Endothelial cell of umbilical vein (primary cell): ENCODE measurements at regions not wholly inside any gene's neighbourhood (a gene's known extent, or its start where the extent isn't known, plus 50 kb on each side); places are given as distances from the start of the nearest gene placed in this dataset.

ENCODE experiments used
- BruUV-seq: library from RNA; stranded (reverse); fragments of 400-500 nt; replicated peaks from 2 replicates; lab custom pipeline; 2021; lab: Mats Ljungman, UMichigan
- CTCF ChIA-PET: fragments of 300-600, 350-600 bp; sonication (Branson Sonifier 250); formaldehyde crosslinking; loops from one replicate; lab custom pipeline; 2021; ENCODE audit warnings: antibody characterized with exemption, inconsistent platforms; lab: Charles Lee
- POLR2A ChIA-PET: fragments of 300-600, 350-600 bp; sonication (Branson Sonifier 250); formaldehyde crosslinking; loops from one replicate; lab custom pipeline; 2021; ENCODE audit warnings: antibody characterized with exemption, inconsistent platforms; lab: Charles Lee
- DNase-seq: peaks from one replicate; pipeline ENCODE4 v3.0.0-alpha.2; 2011; ENCODE audit warnings: low read depth, low spot score
- FAIRE-seq: peaks from 2 replicates; lab custom pipeline; 2011; peaks lifted over from hg19 to GRCh38; lab: Jason Lieb, UNC
- H2AFZ ChIP-seq: 2 replicates; pipeline ENCODE4 v1.6.0; 2012; ENCODE audit warnings: low read depth, low read length, control low read depth, inconsistent platforms
- H3K27ac ChIP-seq: 2 replicates; pipeline ENCODE4 v1.5.1; 2011; ENCODE audit warnings: low read depth, mild to moderate bottlenecking, control low read depth, low read length, moderate library complexity; ENCODE audit not compliant: insufficient read depth
- H3K27me3 ChIP-seq, 2 experiments: 2 replicates each; pipeline versions ENCODE4 v1.6.0 to v1.6.1; 2011; ENCODE audit warnings: low read length in 2 of 2, mixed read lengths in 1 of 2; ENCODE audit not compliant: control insufficient read depth in 2 of 2, insufficient read depth in 2 of 2
- H3K36me3 ChIP-seq, 2 experiments: 2 replicates in 1 of 2; 3 replicates in 1 of 2; pipeline ENCODE4 v1.5.1; 2011; ENCODE audit warnings: low read length in 2 of 2, mild to moderate bottlenecking in 1 of 2, moderate library complexity in 1 of 2; ENCODE audit not compliant: control insufficient read depth in 2 of 2, insufficient read depth in 2 of 2; ENCODE audit errors: extremely low read depth in 1 of 2
- H3K4me1 ChIP-seq: 3 replicates; pipeline ENCODE4 v1.5.1; 2011; ENCODE audit warnings: mild to moderate bottlenecking, low read length; ENCODE audit not compliant: control insufficient read depth, insufficient read depth; ENCODE audit errors: extremely low read depth
- H3K4me2 ChIP-seq: 2 replicates; pipeline ENCODE4 v1.6.1; 2011; ENCODE audit warnings: low read length, control low read depth, mixed read lengths; ENCODE audit not compliant: insufficient read depth
- H3K4me3 ChIP-seq, 3 experiments: fragments of 200-600 bp in 1 of 3; sonication (generic), shearing (Covaris generic) in 1 of 3; replicated peaks in 1 of 3; 2 replicates each; pipeline ENCODE4 v1.5.1; 2011 to 2016; ENCODE audit warnings: control low read depth in 3 of 3, low read length in 3 of 3, mild to moderate bottlenecking in 2 of 3, inconsistent platforms in 1 of 3, low read depth in 1 of 3, moderate library complexity in 1 of 3; ENCODE audit not compliant: insufficient read depth in 1 of 3
- H3K79me2 ChIP-seq: 2 replicates; pipeline ENCODE4 v1.6.0; 2012; ENCODE audit warnings: low read length, inconsistent platforms; ENCODE audit not compliant: control insufficient read depth, insufficient read depth
- H3K9ac ChIP-seq: replicated peaks from 2 replicates; pipeline ENCODE3; 2011; ENCODE audit warnings: low read length, control low read depth; ENCODE audit not compliant: insufficient read depth; ENCODE audit errors: extremely low read depth
- H3K9me1 ChIP-seq: replicated peaks from 3 replicates; pipeline ENCODE4 v1.6.0; 2011; ENCODE audit warnings: mild to moderate bottlenecking, low read length; ENCODE audit not compliant: control insufficient read depth, insufficient read depth; ENCODE audit errors: extremely low read depth
- H3K9me3 ChIP-seq: replicated peaks from 2 replicates; pipeline ENCODE4 v1.5.1; 2012; ENCODE audit warnings: low read length, inconsistent platforms; ENCODE audit not compliant: control insufficient read depth, insufficient read depth
- H4K20me1 ChIP-seq: replicated peaks from 2 replicates; pipeline ENCODE3; 2011; ENCODE audit warnings: mild to moderate bottlenecking, low read length; ENCODE audit not compliant: control insufficient read depth, insufficient read depth; ENCODE audit errors: extremely low read depth
- EZH2 ChIP-seq: IDR thresholded peaks from 2 replicates; pipeline ENCODE4 v1.6.1; 2012; ENCODE audit warnings: borderline replicate concordance, low read depth, mild to moderate bottlenecking, moderate library complexity, low read length, inconsistent platforms; ENCODE audit not compliant: severe bottlenecking
- GATA2 ChIP-seq: IDR thresholded peaks from 2 replicates; pipeline ENCODE4 v1.7.0; 2011; ENCODE audit warnings: low read depth, mild to moderate bottlenecking, moderate library complexity, mixed read lengths, low read length; ENCODE audit not compliant: insufficient read length, insufficient read depth
- JUN ChIP-seq: IDR thresholded peaks from 2 replicates; pipeline ENCODE4 v1.6.1; 2011; ENCODE audit warnings: borderline replicate concordance, low read depth; ENCODE audit not compliant: insufficient read length, insufficient read depth
- MYC ChIP-seq: IDR thresholded peaks from one replicate; pipeline ENCODE4 v1.6.1; 2011; ENCODE audit warnings: mild to moderate bottlenecking, low read depth, low read length
- POLR2AphosphoS5 ChIP-seq: IDR thresholded peaks from 2 replicates; pipeline ENCODE4 v1.6.1; 2012; ENCODE audit warnings: low read depth, mild to moderate bottlenecking, control low read depth, low read length, moderate library complexity; ENCODE audit not compliant: insufficient read depth
- dilution Hi-C: fragments of 300-500 bp; cut with MboI; formaldehyde crosslinking; loops from one replicate; pipeline ENCODE4 v1.15.0; 2019; ENCODE audit warnings: low sequenced_read_pairs; ENCODE audit not compliant: extremely low pct_ligation_motif_present
- intact Hi-C: fragments of 100-400 bp; cut with micrococcal nuclease; formaldehyde crosslinking; loops from one replicate; pipeline ENCODE4 v1.10.0; 2022
- TF ChIP-seq, protein P1 (sequence below): IDR thresholded peaks from 2 replicates; pipeline ENCODE4 v1.6.1; 2011; ENCODE audit not compliant: insufficient read depth, insufficient read length

DNA sequence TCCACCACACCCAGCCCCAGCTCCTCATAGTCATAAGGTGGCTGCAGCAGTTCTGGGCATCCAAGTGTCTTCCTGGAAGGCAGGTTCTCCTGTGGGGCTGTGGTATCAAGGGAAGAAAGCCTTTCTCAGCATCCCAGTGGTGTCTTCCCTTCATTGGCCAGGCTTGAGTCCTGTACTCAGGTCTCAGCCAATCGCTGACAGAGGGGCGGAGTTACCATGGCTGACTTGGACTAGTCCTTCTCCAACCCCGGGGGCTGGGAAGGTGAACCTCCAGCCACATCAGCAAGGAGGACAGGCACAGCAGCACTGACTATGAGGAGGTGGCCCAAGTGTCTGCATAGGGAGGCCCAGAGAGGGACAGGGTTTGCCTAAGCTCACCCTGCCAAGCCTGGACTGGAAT, 64.0 kb upstream of the SLC24A4 start:
- H3K4me1 ChIP-seq: no peaks in the 10 kb centered on the region
- no peak overlapping the region for H3K9ac ChIP-seq
- ChIA-PET CTCF (no interaction called here), POLR2A (interaction anchor here (0.6 to 0.7 kb wide), 2 partner anchors 144 to 156 kb away, joined by 3 to 4 read pairs; no protein-coding TSS in a partner anchor)
- BruUV-seq: no TSS peak
- H4K20me1 ChIP-seq: no peaks in the 10 kb centered on the region
- no peaks in the 10 kb centered on the region for H3K27me3 ChIP-seq
- dilution Hi-C loops: no loop called here
- H3K27ac ChIP-seq: no peak overlapping the region
- no peaks in the 10 kb centered on the region for H3K9me3 ChIP-seq
- no peak for DNase-seq
- no peak overlapping the region for H3K4me3 ChIP-seq
- TF ChIP-seq, protein P1, sequence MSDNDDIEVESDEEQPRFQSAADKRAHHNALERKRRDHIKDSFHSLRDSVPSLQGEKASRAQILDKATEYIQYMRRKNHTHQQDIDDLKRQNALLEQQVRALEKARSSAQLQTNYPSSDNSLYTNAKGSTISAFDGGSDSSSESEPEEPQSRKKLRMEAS: no peak
- H3K36me3 ChIP-seq: no peaks in the 10 kb centered on the region
- H3K9me1 ChIP-seq: no peaks in the 10 kb centered on the region
- H3K4me2 ChIP-seq: no peak overlapping the region
- no peak for FAIRE-seq
- H3K79me2 ChIP-seq: no peaks in the 10 kb centered on the region
- H2AFZ ChIP-seq: no peak overlapping the region
- intact Hi-C loops: no loop called here

DNA sequence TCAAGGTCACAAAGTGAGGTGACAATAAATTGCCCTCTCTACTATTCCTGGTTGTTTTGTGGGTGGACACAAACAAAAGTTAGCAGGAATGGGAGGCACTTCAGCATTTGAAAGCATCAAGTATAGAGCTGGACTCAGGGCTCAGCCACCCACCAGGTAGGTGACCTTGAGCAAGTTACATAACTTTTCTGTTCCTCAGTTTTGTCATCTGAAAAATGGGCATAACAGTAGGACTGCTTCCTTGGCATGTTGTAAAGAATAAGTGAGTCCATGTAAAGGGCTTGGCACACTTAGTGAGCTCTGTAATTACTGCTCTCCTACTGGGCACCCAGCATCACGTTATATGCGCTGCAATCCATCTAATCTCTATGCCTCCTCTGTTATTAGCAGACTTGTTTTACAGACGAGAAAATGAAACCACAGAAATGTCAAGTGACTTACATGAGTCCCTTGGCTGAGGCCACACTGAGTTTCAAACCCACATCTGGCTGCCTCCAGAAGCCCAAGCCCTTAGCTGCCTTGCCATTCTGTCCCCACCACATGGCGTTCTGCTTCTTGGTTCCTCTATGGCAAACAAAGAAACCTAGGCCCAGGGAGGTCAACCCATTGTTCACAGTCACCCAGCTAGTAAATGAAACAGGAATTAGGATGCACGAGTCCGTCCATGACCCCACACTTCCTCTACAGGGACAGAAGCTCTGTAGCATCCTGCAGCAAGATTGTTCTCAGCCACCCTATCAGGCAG, 63.2 kb upstream of the SLC24A4 start:
- intact Hi-C loops (no loop called here), dilution Hi-C loops (no loop called here)
- Histone ChIP-seq H3K4me3 (no peak overlapping the region), H3K27me3 (no peaks in the 10 kb centered on the region), H4K20me1 (no peaks in the 10 kb centered on the region), H3K9me3 (no peaks in the 10 kb centered on the region), H2AFZ (no peak overlapping the region), H3K4me2 (no peak overlapping the region), H3K9ac (no peak overlapping the region), H3K36me3 (no peaks in the 10 kb centered on the region), H3K9me1 (no peaks in the 10 kb centered on the region), H3K79me2 (no peaks in the 10 kb centered on the region), H3K27ac (no peak overlapping the region), H3K4me1 (no peaks in the 10 kb centered on the region)
- no peak for FAIRE-seq
- no peak for DNase-seq
- BruUV-seq: no TSS peak
- no peak for TF ChIP-seq JUN
- TF ChIP-seq EZH2: no peak
- TF ChIP-seq POLR2AphosphoS5: no peak
- no peak for TF ChIP-seq MYC
- no peak for TF ChIP-seq GATA2
- ChIA-PET POLR2A (no interaction called here), CTCF (interaction anchor here (0.7 kb wide), 1 partner anchor 13 kb away, joined by 3 read pairs; no protein-coding TSS in a partner anchor)
